GM19328 (cell line): ENCODE measurements at regions not wholly inside any gene's neighbourhood (a gene's known extent, or its start where the extent isn't known, plus 50 kb on each side); places are given as distances from the start of the nearest gene placed in this dataset.

Source experiments
- ATAC-seq: cut with Tn5 transposase; IDR thresholded peaks from one replicate; pipeline ENCODE4 v1.9.1; 2021; ENCODE audit warnings: mild to moderate bottlenecking, moderate library complexity; ENCODE audit not compliant: unreplicated experiment

DNA sequence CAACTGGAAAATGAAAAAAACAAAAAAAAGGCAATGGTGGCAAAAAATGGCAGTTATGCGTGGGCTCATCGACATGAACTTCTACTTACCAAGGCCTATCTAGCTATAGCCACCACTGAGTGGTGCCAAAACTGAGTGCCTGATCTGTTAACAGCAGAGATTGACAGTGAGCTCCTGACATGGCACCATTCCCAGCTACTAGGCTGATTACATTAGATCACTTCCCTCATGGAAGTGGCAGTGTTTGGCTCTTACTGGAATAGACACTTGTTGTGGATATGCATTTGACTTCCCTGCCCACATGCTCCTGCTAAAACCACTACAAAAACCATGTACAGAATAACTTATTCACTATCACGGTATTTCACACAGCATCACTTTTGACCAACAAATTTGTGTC is 216.1 kb upstream of the SGK1 start:
- no peak for ATAC-seq

DNA sequence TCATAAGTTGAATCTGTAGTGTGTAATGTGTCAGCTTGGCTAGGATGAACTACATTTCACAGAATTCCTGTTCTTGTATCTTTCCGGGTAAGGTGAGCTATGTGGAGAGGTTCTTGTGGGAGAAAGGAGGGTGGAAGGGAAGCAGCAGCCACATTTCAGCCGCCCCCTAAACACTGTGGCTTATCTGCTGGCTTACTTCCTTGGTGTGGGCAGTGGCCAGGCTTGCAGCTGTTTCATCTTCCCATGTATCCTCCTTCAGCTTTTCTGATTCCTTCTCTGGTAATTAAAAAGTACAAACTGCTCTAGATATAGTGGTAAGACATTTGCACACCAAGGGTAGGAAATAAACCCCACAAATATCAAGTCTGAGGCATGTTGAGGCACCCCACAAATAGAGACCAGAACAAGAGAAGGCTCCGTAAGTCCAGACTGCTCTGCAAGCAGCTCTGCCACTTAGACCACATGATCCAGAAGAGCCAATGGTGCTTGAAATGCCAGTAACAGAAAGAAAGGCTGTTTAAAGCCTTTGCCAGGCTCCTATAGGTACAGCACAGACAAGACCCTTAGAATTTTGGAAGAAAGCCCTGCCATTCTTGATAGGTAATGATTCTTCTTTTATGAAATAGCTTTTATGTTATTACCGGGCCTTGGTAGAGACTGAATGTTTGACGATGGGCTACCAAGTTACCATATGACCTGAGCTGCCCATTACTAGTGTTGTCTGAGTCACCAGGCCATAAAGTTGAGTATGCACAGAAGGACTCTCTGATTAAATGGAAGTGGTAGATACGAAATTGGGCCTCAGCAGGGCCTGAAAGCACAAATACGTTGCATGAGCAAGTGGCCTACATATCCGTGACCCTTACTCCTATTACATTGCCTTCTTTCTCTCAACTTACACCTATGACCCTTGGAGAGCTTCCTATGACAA is 215.0 kb upstream of the SGK1 start:
- no peak for ATAC-seq

GRCh38 chr6:134531611-134532010 is 213.7 kb upstream of the SGK1 start:
- ATAC-seq = no peak

GRCh38 chr6:134531188-134531551 is 213.3 kb upstream of the SGK1 start:
- no peak for ATAC-seq

GRCh38 chr6:134529921-134530320 is 212.0 kb upstream of the SGK1 start:
- no peak for ATAC-seq

DNA sequence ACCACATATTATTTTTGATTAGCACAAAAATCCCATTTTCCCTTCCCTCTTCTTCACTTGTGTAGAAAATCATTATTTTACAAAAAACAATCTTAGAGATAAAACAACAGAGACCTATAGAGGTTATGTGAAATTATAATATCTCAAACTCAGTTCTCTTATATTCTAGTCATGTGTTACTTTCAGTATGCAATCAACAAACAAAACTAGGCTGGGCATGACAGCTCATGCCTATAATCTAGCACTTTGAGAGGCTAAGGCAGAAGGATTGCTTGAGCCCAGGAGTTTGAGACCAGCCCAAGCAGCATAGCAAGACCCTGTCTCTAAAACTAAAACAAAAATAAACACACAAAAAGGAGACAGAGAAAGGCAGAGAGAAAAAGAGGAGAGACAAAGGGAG is 211.4 kb upstream of the SGK1 start:
- no peak for ATAC-seq

DNA sequence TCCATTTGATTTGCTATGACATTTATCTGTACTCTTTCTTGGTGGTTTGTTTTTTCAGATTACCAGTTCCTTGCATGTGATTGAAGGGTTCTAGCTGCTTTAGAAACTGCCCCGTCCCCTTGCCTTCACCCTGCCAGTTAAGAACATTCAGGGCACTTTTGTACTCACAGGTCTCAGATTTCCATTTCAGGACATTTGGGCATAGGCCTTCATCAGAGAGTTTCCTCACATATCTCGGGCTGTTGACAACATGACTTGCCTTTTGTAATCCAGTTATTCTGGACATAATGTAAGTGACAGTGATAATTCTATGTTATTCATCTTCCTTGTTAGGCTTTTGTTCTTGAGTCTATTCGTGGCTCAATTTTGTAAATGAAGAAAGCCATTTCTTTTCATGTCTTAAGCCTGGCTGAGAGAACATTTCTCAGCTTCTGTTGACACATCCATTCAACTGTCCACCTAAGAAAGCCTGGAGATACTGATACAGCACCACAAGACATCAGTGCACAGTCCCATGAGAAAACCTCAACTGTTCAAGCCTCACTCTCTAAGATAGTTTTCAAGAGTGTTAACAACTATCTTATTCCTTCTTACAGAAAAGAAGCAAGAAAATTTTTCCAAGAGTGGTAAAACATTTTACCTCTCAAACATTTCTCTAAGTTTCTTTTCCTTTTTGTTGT is 209.3 kb upstream of the SGK1 start:
- ATAC-seq = no peak

DNA sequence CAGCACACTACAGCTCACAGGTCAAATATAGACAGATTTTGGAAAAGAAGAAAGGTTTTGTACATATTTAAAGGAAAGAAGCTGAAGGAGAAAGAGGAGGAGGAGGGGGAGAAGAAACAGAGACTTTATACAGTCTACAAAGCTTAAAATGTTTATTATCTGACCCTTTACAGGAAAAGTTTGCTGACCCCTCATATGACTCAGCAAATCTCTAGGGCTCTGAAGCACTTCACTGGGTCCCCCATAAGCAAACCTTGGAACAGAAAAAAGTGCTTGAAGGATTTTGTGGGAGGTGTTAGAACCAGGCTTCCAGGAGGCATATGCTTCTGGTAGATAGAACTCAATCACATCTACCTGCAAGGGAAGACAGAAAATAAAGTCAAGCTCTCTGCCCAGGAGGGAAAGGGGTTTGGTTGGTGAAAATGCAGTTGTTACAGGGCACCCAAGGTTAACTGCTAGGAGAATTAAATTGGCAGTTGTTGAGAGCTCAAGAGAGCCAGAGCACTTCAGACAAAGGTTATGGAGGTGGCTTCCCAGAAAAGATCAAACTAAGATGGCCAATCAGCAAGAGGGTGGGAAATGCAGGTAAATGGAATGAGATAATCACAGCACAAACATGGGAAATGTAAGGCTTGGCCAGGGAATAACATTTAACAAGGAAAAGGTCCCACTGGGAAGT is 207.4 kb upstream of the SGK1 start:
- ATAC-seq = no peak

DNA sequence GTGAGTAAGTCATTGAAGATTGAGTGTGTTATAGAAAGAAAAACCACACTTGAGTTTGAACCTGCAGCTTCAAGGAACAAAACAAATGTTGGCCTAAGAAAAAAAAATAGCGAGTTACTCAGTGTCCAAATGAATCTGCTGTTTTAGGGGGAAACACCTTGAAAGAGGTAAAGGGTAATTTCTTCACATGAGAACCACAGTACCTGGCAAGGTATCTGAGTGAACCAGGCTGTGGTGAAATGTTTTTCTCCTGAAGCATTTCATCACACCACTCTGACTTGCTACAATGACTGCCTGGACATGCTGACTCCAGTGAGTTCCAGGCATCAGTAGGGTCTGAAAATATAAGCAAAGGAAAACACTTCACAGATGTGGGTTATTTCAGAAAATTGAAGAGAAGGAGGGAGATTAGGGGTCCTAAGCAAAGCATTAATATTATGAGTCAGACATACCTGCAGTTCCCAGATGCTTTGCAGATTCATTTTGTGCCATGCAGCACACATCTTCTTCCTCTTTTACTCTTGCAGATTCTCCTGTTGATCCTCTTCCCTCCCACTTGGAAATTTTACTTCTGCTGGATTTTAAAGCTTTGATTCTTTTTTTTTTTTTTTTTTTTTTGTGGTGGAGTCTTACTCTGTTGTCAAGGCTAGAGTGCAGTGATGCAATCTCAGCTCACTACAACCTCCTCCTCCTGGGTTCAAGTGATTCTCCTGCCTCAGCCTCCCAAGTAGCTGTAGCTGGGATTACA is 206.2 kb upstream of the SGK1 start:
- ATAC-seq = no peak

GRCh38 chr6:134523051-134523450 is 205.1 kb upstream of the SGK1 start:
- no peak for ATAC-seq

GRCh38 chr6:134521116-134521501 is 203.2 kb upstream of the SGK1 start:
- no peak for ATAC-seq

- ATAC-seq = no peak
Measured at GRCh38 chr6:134520181-134521115, 202.5 kb upstream of the SGK1 start.

DNA sequence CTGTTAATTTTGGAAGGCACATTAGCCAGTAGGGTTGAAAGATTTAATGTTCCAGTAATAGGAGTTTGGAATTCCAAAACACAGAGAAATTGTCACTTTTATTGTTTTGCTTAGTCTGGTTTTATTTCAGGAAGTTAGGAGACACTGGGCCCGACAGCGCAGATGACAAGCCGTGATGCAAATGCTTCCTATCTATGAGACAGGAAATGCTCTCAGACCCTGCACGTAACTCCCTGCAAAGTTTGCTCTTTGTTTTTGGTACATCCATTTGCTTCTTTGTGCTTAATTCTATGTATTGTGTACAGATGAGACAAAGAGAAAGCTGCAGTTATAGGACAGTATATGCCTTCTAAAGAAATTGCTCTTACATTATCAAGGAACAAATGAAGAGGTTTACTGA is 201.6 kb upstream of the SGK1 start:
- no peak for ATAC-seq

- ATAC-seq = no peak
Measured at GRCh38 chr6:134517868-134518267, 200.0 kb upstream of the SGK1 start.

DNA sequence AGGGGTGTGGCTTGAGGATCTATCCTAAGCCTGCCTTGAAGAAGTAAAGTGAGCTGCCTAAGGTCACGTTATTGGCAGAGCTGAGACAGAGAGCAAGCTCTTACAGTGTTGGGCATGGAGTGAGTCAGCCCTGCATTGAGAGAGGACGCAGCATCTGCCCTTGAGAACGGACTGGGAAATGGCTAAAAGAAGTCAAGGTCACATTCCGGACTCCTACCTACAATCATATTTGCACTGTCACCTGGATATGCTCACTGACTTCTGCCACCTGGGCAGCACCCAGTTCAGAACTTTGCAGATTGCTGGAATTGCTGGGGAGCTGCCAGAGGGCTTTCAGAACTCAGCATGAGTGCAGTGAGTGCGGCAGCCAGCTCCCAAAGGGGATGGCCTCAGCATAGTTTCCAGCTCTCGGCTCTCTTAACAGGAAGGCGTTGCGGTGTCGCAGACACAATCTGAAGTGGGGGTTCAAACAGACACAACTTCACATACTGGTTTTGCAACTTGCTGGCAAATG is 199.3 kb upstream of the SGK1 start:
- no peak for ATAC-seq

GRCh38 chr6:134516582-134516981 is 198.7 kb upstream of the SGK1 start:
- no peak for ATAC-seq

- ATAC-seq = no peak
Measured at GRCh38 chr6:134515986-134516385, 198.1 kb upstream of the SGK1 start.

- ATAC-seq = no peak
Measured at GRCh38 chr6:134512981-134513391, 195.1 kb upstream of the SGK1 start.

- no peak for ATAC-seq
Measured at GRCh38 chr6:134511984-134512683, 194.2 kb upstream of the SGK1 start.
